ENCODE measurements at regions not wholly inside any gene's neighbourhood (a gene's known extent, or its start where the extent isn't known, plus 50 kb on each side); places are given as distances from the start of the nearest gene placed in this dataset.

DNA sequence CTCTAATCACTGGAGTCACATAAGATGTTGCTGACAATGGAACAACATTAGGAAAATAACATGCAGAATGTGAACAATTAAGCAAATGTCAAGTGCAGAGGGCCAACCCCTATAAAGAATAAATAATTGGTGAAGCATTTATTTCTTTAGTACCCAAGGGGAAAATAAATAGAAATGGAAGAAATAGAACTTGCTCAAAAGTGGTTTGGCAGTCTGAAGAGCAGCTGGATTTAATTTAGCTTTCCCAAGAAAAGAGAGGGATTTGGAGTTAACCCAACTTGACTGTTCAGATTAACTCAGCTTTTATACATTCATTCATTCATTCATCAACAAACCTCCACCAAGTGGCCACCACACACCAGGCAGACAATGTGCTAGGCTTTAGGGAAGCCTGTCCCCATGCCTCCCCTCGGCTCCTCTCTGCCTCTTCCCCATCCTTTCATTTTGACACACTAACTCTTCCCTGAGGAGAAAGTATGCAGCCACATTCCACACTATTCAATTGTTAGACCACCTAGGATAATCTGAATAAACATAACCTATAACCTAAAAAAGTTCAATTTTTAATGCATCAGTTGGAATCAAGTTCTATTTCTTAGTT, 295.5 kb downstream of the AHR start:
- TF ChIP-seq, protein P1, sequence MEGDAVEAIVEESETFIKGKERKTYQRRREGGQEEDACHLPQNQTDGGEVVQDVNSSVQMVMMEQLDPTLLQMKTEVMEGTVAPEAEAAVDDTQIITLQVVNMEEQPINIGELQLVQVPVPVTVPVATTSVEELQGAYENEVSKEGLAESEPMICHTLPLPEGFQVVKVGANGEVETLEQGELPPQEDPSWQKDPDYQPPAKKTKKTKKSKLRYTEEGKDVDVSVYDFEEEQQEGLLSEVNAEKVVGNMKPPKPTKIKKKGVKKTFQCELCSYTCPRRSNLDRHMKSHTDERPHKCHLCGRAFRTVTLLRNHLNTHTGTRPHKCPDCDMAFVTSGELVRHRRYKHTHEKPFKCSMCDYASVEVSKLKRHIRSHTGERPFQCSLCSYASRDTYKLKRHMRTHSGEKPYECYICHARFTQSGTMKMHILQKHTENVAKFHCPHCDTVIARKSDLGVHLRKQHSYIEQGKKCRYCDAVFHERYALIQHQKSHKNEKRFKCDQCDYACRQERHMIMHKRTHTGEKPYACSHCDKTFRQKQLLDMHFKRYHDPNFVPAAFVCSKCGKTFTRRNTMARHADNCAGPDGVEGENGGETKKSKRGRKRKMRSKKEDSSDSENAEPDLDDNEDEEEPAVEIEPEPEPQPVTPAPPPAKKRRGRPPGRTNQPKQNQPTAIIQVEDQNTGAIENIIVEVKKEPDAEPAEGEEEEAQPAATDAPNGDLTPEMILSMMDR (IDR thresholded peaks at IDR 0.05), result no peak
- no peak for TF ChIP-seq POLR2AphosphoS5 (IDR thresholded peaks at IDR 0.05)
